Dendritic cell treated with granulocyte-macrophage colony-stimulating factor and Interleukin-4, amounts not matched to agents 40 ng/mL and 50 ng/mL, for 4 days (primary cell): ENCODE measurements at regions not wholly inside any gene's neighbourhood (a gene's known extent, or its start where the extent isn't known, plus 50 kb on each side); places are given as distances from the start of the nearest gene placed in this dataset.

Experiments used
- H3K27ac Mint-ChIP-seq: one replicate; pipeline ENCODE4 v1.8.0; 2022; ENCODE audit warnings: mild to moderate bottlenecking, mixed read lengths
- H3K27me3 Mint-ChIP-seq: one replicate; pipeline ENCODE4 v1.8.0; 2022; ENCODE audit warnings: mild to moderate bottlenecking, mixed read lengths
- H3K36me3 Mint-ChIP-seq: one replicate; pipeline ENCODE4 v1.8.0; 2022; ENCODE audit warnings: low read depth, mixed read lengths
- H3K4me1 Mint-ChIP-seq: one replicate; pipeline ENCODE4 v1.8.0; 2022; ENCODE audit warnings: low read depth, mixed read lengths
- H3K4me3 Mint-ChIP-seq: one replicate; pipeline ENCODE4 v1.8.0; 2022; ENCODE audit warnings: mild to moderate bottlenecking, moderate library complexity, mixed read lengths
- H3K9me3 Mint-ChIP-seq: one replicate; pipeline ENCODE4 v1.8.0; 2022; ENCODE audit warnings: mixed read lengths
- intact Hi-C: fragments of 100-400 bp; cut with micrococcal nuclease; formaldehyde crosslinking; loops from one replicate; pipeline ENCODE4 v1.15.0; 2022

DNA sequence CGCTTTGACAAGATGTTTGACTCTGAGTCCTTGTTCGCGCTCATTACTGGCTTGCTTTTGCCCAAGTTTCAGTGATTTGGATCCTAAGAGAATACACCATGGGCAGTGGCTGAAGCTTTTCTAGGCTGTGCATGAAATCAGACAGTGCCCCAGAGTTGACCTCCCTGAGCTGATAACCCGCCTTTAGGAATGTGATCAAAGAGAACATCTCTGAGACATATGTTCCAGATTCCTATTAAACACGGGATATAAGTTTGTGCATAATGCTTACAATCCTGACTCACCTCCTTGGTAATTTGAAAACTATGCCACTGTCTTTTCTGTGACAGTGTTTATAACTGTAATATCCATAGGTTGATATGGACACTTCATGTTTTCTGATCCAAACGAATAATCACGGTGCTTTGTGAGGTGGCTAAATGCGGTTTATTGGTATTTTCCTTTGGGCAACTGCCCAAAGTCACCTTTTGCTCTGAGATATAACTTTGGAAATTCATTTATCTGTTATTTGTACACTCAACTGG lies 732.9 kb downstream of the MTRR start:
- H3K9me3 Mint-ChIP-seq: no peaks in the 10 kb centered on the region
- no peaks in the 10 kb centered on the region for H3K36me3 Mint-ChIP-seq
- H3K4me3 Mint-ChIP-seq: no peak overlapping the region
- no peaks in the 10 kb centered on the region for H3K4me1 Mint-ChIP-seq
- H3K27me3 Mint-ChIP-seq: no peaks in the 10 kb centered on the region
- intact Hi-C loops: no loop called here
- no peak overlapping the region for H3K27ac Mint-ChIP-seq

- no peaks in the 10 kb centered on the region for H3K9me3 Mint-ChIP-seq
- H3K27me3 Mint-ChIP-seq: no peaks in the 10 kb centered on the region
- H3K4me1 Mint-ChIP-seq: no peaks in the 10 kb centered on the region
- H3K27ac Mint-ChIP-seq: no peak overlapping the region
- intact Hi-C loops: no loop called here
- no peaks in the 10 kb centered on the region for H3K36me3 Mint-ChIP-seq
- H3K4me3 Mint-ChIP-seq: no peak overlapping the region
Measured at GRCh38 chr5:8606231-8606630, 737.3 kb downstream of the MTRR start.

DNA sequence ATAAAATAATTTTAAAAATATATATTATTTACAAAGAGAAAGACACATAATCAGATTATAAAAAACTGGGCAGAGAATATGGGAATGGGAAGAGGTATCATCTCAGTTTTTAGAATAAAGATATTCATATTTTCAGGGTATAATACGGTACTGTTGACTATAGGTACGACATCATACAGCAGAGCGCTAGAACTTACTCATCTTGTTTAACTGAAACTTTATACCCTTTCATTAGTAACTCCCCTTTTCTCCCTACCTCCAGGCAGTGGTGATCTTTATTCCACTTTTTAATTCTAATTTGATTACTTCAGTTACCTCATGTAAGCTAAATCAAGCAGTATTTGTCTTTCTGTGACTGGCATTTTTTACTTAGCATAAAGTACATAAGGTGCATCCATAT lies 742.1 kb downstream of the MTRR start:
- Mint-ChIP-seq H3K27me3 (no peaks in the 10 kb centered on the region), H3K27ac (no peak overlapping the region), H3K9me3 (peaks cover 18% of the 10 kb centered on the region), H3K36me3 (no peaks in the 10 kb centered on the region), H3K4me1 (no peaks in the 10 kb centered on the region), H3K4me3 (no peak overlapping the region)
- intact Hi-C loops: no loop called here

DNA sequence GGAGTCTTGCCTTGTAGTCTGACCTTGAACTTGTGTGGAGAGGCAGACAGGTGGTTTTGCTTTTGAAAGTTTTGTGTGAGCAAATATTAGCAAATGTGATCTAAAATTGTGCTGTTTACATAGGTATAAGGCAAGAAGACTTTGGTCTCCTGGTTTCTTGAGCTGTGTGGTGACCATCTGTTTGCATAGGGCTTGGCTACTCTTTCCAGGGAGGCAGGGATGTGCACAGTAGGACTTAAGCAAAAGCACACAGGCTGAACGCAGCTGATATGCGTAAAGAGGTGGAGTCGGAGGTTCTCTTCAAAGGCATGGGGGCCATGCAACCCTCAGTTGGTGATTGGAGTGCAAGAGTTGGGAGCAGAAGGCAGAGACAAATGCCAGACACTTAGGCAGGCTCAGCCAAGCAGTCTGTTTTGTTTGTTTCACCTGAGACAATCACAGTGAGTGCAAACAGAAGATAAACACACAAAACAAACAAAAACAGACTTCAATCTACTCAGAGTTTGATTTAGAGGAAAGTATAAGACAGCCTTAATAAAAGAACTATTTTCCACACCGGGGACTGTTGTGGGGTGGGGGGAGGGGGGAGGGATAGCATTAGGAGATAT lies 744.2 kb downstream of the MTRR start:
- no peak overlapping the region for H3K4me3 Mint-ChIP-seq
- H3K9me3 Mint-ChIP-seq: peaks cover 18% of the 10 kb centered on the region
- H3K27me3 Mint-ChIP-seq: no peaks in the 10 kb centered on the region
- H3K27ac Mint-ChIP-seq: no peak overlapping the region
- no peaks in the 10 kb centered on the region for H3K36me3 Mint-ChIP-seq
- no peaks in the 10 kb centered on the region for H3K4me1 Mint-ChIP-seq
- intact Hi-C loops: no loop called here

GRCh38 chr5:8615142-8615858 lies 746.4 kb downstream of the MTRR start:
- H3K4me1 Mint-ChIP-seq: no peaks in the 10 kb centered on the region
- H3K27ac Mint-ChIP-seq: no peak overlapping the region
- no peaks in the 10 kb centered on the region for H3K27me3 Mint-ChIP-seq
- intact Hi-C loops: no loop called here
- no peak overlapping the region for H3K4me3 Mint-ChIP-seq
- H3K9me3 Mint-ChIP-seq: peaks cover 18% of the 10 kb centered on the region
- no peaks in the 10 kb centered on the region for H3K36me3 Mint-ChIP-seq

GRCh38 chr5:8628521-8628920 lies 759.6 kb downstream of the MTRR start:
- Mint-ChIP-seq H3K36me3 (no peaks in the 10 kb centered on the region), H3K27me3 (no peaks in the 10 kb centered on the region)

GRCh38 chr5:8633259-8633658 lies 764.3 kb downstream of the MTRR start:
- no peak overlapping the region for H3K4me3 Mint-ChIP-seq
- no peaks in the 10 kb centered on the region for H3K36me3 Mint-ChIP-seq
- H3K9me3 Mint-ChIP-seq: peaks cover 26% of the 10 kb centered on the region
- no peaks in the 10 kb centered on the region for H3K4me1 Mint-ChIP-seq
- no peak overlapping the region for H3K27ac Mint-ChIP-seq
- no peaks in the 10 kb centered on the region for H3K27me3 Mint-ChIP-seq
- intact Hi-C loops: no loop called here

More at GRCh38 chr5:8628521-8628920, 759.6 kb downstream of the MTRR start:
- Mint-ChIP-seq H3K9me3 (peaks cover 18% of the 10 kb centered on the region), H3K4me1 (no peaks in the 10 kb centered on the region), H3K4me3 (no peak overlapping the region), H3K27ac (no peak overlapping the region)
- intact Hi-C loops: no loop called here

GRCh38 chr5:8633696-8634095 lies 764.7 kb downstream of the MTRR start:
- H3K4me3 Mint-ChIP-seq: no peak overlapping the region
- peaks cover 31% of the 10 kb centered on the region for H3K9me3 Mint-ChIP-seq
- H3K4me1 Mint-ChIP-seq: no peaks in the 10 kb centered on the region
- H3K27ac Mint-ChIP-seq: no peak overlapping the region
- H3K36me3 Mint-ChIP-seq: no peaks in the 10 kb centered on the region
- no peaks in the 10 kb centered on the region for H3K27me3 Mint-ChIP-seq
- intact Hi-C loops: no loop called here

DNA sequence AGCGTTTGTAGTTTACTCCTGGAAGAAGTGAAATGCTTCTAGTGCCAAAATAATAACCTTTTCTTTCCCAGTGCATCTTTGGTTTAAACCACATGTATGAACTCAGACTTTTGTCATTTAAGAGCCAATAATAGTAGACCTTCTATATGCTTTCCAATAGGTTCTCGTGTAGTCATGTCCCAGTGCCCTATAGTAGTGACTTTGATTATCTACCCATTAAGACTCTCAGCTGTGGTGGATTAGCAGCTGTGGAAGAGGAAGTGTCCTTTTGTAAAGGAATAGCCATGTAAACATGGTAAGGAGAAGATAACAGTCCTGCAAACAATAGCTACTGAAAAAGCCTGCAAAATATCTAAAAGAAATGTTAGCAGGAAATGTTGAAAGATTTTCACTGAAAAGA lies 765.3 kb downstream of the MTRR start:
- Mint-ChIP-seq H3K4me3 (no peak overlapping the region), H3K27ac (no peak overlapping the region), H3K4me1 (no peaks in the 10 kb centered on the region), H3K36me3 (no peaks in the 10 kb centered on the region), H3K27me3 (no peaks in the 10 kb centered on the region), H3K9me3 (peaks cover 32% of the 10 kb centered on the region)
- intact Hi-C loops: no loop called here

DNA sequence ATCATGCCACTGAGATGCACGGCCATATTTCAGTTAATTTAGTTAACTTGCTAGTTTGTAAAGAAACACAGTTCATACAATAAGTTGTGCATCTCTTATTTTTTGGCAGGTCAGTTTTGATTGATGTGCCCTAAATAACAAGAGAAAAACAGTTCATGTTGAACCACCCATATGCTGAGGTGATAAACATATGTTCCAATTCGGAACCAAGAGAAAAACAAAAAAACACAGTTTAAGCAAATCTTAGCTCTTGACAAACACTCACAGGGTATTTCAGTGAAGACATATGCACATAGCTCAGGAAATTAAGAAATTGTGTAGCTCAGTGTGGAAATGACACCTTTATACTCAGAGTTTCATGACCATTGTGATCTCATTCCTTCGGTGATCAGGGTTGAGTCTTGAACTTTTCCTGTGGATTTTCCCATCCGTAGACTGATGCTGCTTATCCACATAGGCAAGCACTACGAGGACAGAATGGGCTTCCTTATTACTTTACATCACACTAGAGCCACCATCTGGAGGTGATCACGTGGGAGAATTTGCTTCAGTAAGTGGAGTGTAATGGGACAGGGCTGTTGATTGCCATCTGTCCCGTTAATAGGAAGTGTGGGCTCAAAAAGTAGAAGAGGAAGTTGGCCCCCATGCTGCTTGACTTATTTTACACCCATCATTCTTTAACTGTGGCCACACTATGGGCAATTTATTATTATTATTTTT lies 773.0 kb downstream of the MTRR start:
- Mint-ChIP-seq H3K27me3 (no peaks in the 10 kb centered on the region), H3K9me3 (peaks cover 42% of the 10 kb centered on the region), H3K4me1 (no peaks in the 10 kb centered on the region), H3K4me3 (no peak overlapping the region), H3K27ac (no peak overlapping the region), H3K36me3 (no peaks in the 10 kb centered on the region)
- intact Hi-C loops: no loop called here

DNA sequence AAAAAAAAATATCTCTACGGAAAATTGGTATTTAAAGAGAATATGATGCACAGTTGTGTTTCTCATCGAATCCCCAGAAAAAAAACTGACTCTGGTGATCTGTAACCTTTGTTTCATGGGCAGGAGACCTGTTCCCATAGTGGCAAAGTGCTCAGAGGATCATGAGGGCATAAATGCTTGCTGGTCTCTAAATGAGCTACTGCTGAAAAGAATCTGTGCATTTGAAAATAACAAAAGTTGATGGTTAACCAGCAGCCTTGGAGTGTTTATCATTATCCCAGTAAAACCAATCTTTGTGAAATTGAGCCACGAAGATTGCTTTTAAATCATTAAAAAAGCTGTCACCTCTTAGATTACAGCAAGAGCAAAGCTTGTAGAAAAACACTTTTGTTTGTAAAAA lies 775.4 kb downstream of the MTRR start:
- Mint-ChIP-seq H3K4me3 (no peak overlapping the region), H3K36me3 (no peaks in the 10 kb centered on the region), H3K27ac (no peak overlapping the region), H3K27me3 (no peaks in the 10 kb centered on the region), H3K4me1 (no peaks in the 10 kb centered on the region), H3K9me3 (peaks cover 29% of the 10 kb centered on the region)
- intact Hi-C loops: no loop called here

DNA sequence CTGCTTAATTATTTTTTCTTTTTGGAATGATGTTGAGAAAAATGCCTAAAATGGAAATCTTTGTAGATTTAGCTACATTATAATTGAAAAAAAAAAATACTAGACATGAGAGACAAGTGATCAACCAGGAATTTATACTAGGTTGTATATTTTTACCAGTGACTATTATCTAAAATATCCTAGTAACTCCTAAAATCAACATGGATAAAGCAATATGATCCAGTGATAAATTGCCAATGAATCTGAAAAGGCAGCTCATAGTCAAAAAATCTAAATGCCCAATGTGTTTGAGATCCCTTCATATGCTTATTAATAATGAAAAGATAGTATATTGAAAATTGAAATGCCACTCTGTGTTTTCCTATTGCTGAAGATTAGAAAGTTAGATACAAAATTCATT lies 778.2 kb downstream of the MTRR start:
- Mint-ChIP-seq H3K36me3 (no peaks in the 10 kb centered on the region), H3K27ac (no peak overlapping the region), H3K4me3 (no peak overlapping the region), H3K27me3 (no peaks in the 10 kb centered on the region), H3K4me1 (no peaks in the 10 kb centered on the region), H3K9me3 (peaks cover 28% of the 10 kb centered on the region)
- intact Hi-C loops: no loop called here

DNA sequence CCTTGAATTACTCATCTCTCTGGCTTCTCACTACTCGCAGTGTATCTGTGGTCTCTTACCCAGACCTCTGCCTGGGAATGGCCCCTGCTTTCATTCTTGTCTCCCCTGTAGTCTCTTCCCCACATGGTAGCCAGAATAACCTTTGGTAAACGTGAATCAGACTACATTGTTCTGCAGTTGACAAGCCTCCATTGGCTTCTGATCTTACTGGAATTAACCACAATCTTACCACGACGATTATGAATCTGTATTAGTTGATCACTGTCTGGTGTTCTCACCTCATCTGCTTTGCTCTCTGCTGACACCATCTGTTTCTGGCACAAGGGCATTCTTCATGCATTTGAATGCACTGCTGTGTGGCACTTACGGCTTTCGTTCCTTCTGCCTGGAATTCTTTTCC lies 781.2 kb downstream of the MTRR start:
- H3K4me1 Mint-ChIP-seq: no peaks in the 10 kb centered on the region
- peaks cover 16% of the 10 kb centered on the region for H3K9me3 Mint-ChIP-seq
- no peak overlapping the region for H3K27ac Mint-ChIP-seq
- no peaks in the 10 kb centered on the region for H3K27me3 Mint-ChIP-seq
- intact Hi-C loops: no loop called here
- no peaks in the 10 kb centered on the region for H3K36me3 Mint-ChIP-seq
- no peak overlapping the region for H3K4me3 Mint-ChIP-seq

GRCh38 chr5:8660133-8660893 lies 791.4 kb downstream of the MTRR start:
- no peaks in the 10 kb centered on the region for H3K27me3 Mint-ChIP-seq
- intact Hi-C loops: no loop called here
- H3K27ac Mint-ChIP-seq: no peak overlapping the region
- H3K36me3 Mint-ChIP-seq: no peaks in the 10 kb centered on the region
- peaks cover 28% of the 10 kb centered on the region for H3K9me3 Mint-ChIP-seq
- no peak overlapping the region for H3K4me3 Mint-ChIP-seq
- no peaks in the 10 kb centered on the region for H3K4me1 Mint-ChIP-seq
